ENCODE measurements at regions not wholly inside any gene's neighbourhood (a gene's known extent, or its start where the extent isn't known, plus 50 kb on each side); places are given as distances from the start of the nearest gene placed in this dataset.

GRCh38 chr17:5788266-5788900, 204.1 kb upstream of the NLRP1 start:
- TF ChIP-seq CTCF (conservative IDR thresholded peaks at IDR 0.05; ENCODE audit: low read depth, low read length), result no peak
- H3K4me3 ChIP-seq (ENCODE audit: low read depth, low read length), result no peak overlapping the region
- DNase-seq (ENCODE audit: low read depth), result no peak

- TF ChIP-seq CTCF (conservative IDR thresholded peaks at IDR 0.05; ENCODE audit: low read depth, low read length), result peak; percentile 9
- H3K4me3 ChIP-seq (ENCODE audit: low read depth, low read length), result no peak overlapping the region
These were observed 205.2 kb upstream of the NLRP1 start for GRCh38 chr17:5789528-5789927.

GRCh38 chr17:5793157-5793556, 208.8 kb upstream of the NLRP1 start:
- no peak for DNase-seq (ENCODE audit: low read depth)
- peak; percentile 38 for TF ChIP-seq CTCF (conservative IDR thresholded peaks at IDR 0.05; ENCODE audit: low read depth, low read length)
- H3K4me3 ChIP-seq (ENCODE audit: low read depth, low read length), result no peak overlapping the region

More at GRCh38 chr17:5789528-5789927, 205.2 kb upstream of the NLRP1 start:
- peak; percentile 49 for DNase-seq (ENCODE audit: low read depth)

- peak; percentile 68 for TF ChIP-seq CTCF (conservative IDR thresholded peaks at IDR 0.05; ENCODE audit: low read depth, low read length)
- DNase-seq (ENCODE audit: low read depth), result peak; percentile 54
- H3K4me3 ChIP-seq (ENCODE audit: low read depth, low read length), result no peak overlapping the region
These were observed 209.6 kb upstream of the NLRP1 start for GRCh38 chr17:5793899-5794298.

- no peak for DNase-seq (ENCODE audit: low read depth)
- no peak overlapping the region for H3K4me3 ChIP-seq (ENCODE audit: low read depth, low read length)
- TF ChIP-seq CTCF (conservative IDR thresholded peaks at IDR 0.05; ENCODE audit: low read depth, low read length), result no peak
These were observed 210.1 kb upstream of the NLRP1 start for GRCh38 chr17:5794385-5794784.

- DNase-seq (ENCODE audit: low read depth), result no peak
- no peak for TF ChIP-seq CTCF (conservative IDR thresholded peaks at IDR 0.05; ENCODE audit: low read depth, low read length)
- no peak overlapping the region for H3K4me3 ChIP-seq (ENCODE audit: low read depth, low read length)
These were observed 210.7 kb upstream of the NLRP1 start for GRCh38 chr17:5794881-5795506.

Data from choroid plexus epithelial cell (primary cell).